Ishikawa (cell line): ENCODE measurements at regions not wholly inside any gene's neighbourhood (a gene's known extent, or its start where the extent isn't known, plus 50 kb on each side); places are given as distances from the start of the nearest gene placed in this dataset.

Experiments used
- EGR1 ChIP-seq: IDR thresholded peaks from 2 replicates; pipeline ENCODE4 v1.6.1; 2012
- EP300 ChIP-seq: IDR thresholded peaks from 2 replicates; pipeline ENCODE4 v1.6.1; 2012; ENCODE audit warnings: borderline replicate concordance
- FOXM1 ChIP-seq: IDR thresholded peaks from 2 replicates; pipeline ENCODE4 v1.6.1; 2012; ENCODE audit warnings: low read depth, borderline replicate concordance

- TF ChIP-seq EP300 (no peak), FOXM1 (no peak), EGR1 (no peak)
Measured at GRCh38 chr3:150067561-150067960, 96.9 kb upstream of the PFN2 start.
